Kidney epithelial cell (primary cell): ENCODE measurements at regions not wholly inside any gene's neighbourhood (a gene's known extent, or its start where the extent isn't known, plus 50 kb on each side); places are given as distances from the start of the nearest gene placed in this dataset.

Source experiments
- DNase-seq: peaks from one replicate; pipeline ENCODE4 v3.0.0-alpha.2; 2010; ENCODE audit warnings: low read depth
- H3K27me3 ChIP-seq: 2 replicates; pipeline ENCODE4 v1.6.0; 2011; ENCODE audit warnings: low read length; ENCODE audit not compliant: control insufficient read depth, insufficient read depth
- H3K36me3 ChIP-seq: 2 replicates; pipeline ENCODE4 v1.5.1; 2011; ENCODE audit warnings: low read length; ENCODE audit not compliant: control insufficient read depth, insufficient read depth
- H3K4me3 ChIP-seq: 2 replicates; pipeline ENCODE4 v1.5.1; 2011; ENCODE audit warnings: low read depth, mild to moderate bottlenecking, control low read depth, low read length
- CTCF ChIP-seq: IDR thresholded peaks from 2 replicates; pipeline ENCODE4 v1.5.1; 2011; ENCODE audit warnings: mild to moderate bottlenecking, moderate library complexity, low read length, control low read depth, inconsistent platforms; ENCODE audit not compliant: insufficient read depth, poor library complexity, severe bottlenecking

GRCh38 chr6:166786704-166787293 lies 159.7 kb upstream of the RPS6KA2 start:
- peak; percentile 54 for TF ChIP-seq CTCF
- peak; percentile 29 for DNase-seq

GRCh38 chr6:166785131-166785530 lies 158.1 kb upstream of the RPS6KA2 start:
- DNase-seq: no peak
- H3K4me3 ChIP-seq: no peak overlapping the region

More at GRCh38 chr6:166786704-166787293, 159.7 kb upstream of the RPS6KA2 start:
- Histone ChIP-seq H3K27me3 (no peaks in the 10 kb centered on the region), H3K36me3 (no peaks in the 10 kb centered on the region), H3K4me3 (no peak overlapping the region)

GRCh38 chr6:166784691-166785090 lies 157.6 kb upstream of the RPS6KA2 start:
- no peak for TF ChIP-seq CTCF
- Histone ChIP-seq H3K36me3 (no peaks in the 10 kb centered on the region), H3K27me3 (no peaks in the 10 kb centered on the region), H3K4me3 (no peak overlapping the region)
- no peak for DNase-seq

More at GRCh38 chr6:166785131-166785530, 158.1 kb upstream of the RPS6KA2 start:
- no peaks in the 10 kb centered on the region for H3K36me3 ChIP-seq
- H3K27me3 ChIP-seq: no peaks in the 10 kb centered on the region
- TF ChIP-seq CTCF: no peak

GRCh38 chr6:166782520-166782919 lies 155.5 kb upstream of the RPS6KA2 start:
- no peak for DNase-seq
- Histone ChIP-seq H3K27me3 (no peaks in the 10 kb centered on the region), H3K4me3 (no peak overlapping the region), H3K36me3 (no peaks in the 10 kb centered on the region)
- TF ChIP-seq CTCF: no peak

GRCh38 chr6:166781331-166781730 lies 154.3 kb upstream of the RPS6KA2 start:
- Histone ChIP-seq H3K4me3 (no peak overlapping the region), H3K36me3 (no peaks in the 10 kb centered on the region), H3K27me3 (no peaks in the 10 kb centered on the region)
- no peak for TF ChIP-seq CTCF
- no peak for DNase-seq
